ENCODE measurements at regions not wholly inside any gene's neighbourhood (a gene's known extent, or its start where the extent isn't known, plus 50 kb on each side); places are given as distances from the start of the nearest gene placed in this dataset.

- no peaks in the 10 kb centered on the region for H3K4me1 ChIP-seq (ENCODE audit: insufficient read depth)
- no peak overlapping the region for H3K4me2 ChIP-seq
- Mint-ChIP-seq H3K27me3 (ENCODE audit: insufficient read depth, low read depth, poor library complexity) (no peaks in the 10 kb centered on the region), H3K27ac (no peak overlapping the region), H3K4me3 (no peak overlapping the region), H3K4me1 (peaks cover 7% of the 10 kb centered on the region; the same call in 2 of the 3 replicates), H3K36me3 (ENCODE audit: low read depth) (no peaks in the 10 kb centered on the region), H3K9me3 (peaks cover 9% of the 10 kb centered on the region; the same call in 2 of the 3 replicates)
- DNase-seq (ENCODE audit: low spot score) (no peak), ATAC-seq (no peak)
- H3F3A ChIP-seq (replicated peaks; ENCODE audit: low read depth), result no peaks in the 10 kb centered on the region
- no peak overlapping the region for H3K27ac ChIP-seq (ENCODE audit: low read depth)
- TF ChIP-seq, protein P1, sequence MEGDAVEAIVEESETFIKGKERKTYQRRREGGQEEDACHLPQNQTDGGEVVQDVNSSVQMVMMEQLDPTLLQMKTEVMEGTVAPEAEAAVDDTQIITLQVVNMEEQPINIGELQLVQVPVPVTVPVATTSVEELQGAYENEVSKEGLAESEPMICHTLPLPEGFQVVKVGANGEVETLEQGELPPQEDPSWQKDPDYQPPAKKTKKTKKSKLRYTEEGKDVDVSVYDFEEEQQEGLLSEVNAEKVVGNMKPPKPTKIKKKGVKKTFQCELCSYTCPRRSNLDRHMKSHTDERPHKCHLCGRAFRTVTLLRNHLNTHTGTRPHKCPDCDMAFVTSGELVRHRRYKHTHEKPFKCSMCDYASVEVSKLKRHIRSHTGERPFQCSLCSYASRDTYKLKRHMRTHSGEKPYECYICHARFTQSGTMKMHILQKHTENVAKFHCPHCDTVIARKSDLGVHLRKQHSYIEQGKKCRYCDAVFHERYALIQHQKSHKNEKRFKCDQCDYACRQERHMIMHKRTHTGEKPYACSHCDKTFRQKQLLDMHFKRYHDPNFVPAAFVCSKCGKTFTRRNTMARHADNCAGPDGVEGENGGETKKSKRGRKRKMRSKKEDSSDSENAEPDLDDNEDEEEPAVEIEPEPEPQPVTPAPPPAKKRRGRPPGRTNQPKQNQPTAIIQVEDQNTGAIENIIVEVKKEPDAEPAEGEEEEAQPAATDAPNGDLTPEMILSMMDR (conservative IDR thresholded peaks at IDR 0.05; ENCODE audit: low read depth in 2 of 2), result no peak
- TF ChIP-seq CREB1 (CRISPR knock-in tag; IDR thresholded peaks at IDR 0.05; ENCODE audit: low read depth) (no peak), NANOG (IDR thresholded peaks at IDR 0.05; ENCODE audit: borderline replicate concordance) (no peak), ZNF114 (CRISPR knock-in tag; IDR thresholded peaks at IDR 0.05) (no peak), JUNB (IDR thresholded peaks at IDR 0.05; ENCODE audit: unreplicated experiment) (no peak), ETS1 (IDR thresholded peaks at IDR 0.05) (no peak), REST (IDR thresholded peaks at IDR 0.05; ENCODE audit: unreplicated experiment) (no peak), ZNF331 (CRISPR knock-in tag; IDR thresholded peaks at IDR 0.05; ENCODE audit: low read depth) (no peak)
- TF ChIP-seq, protein P2, sequence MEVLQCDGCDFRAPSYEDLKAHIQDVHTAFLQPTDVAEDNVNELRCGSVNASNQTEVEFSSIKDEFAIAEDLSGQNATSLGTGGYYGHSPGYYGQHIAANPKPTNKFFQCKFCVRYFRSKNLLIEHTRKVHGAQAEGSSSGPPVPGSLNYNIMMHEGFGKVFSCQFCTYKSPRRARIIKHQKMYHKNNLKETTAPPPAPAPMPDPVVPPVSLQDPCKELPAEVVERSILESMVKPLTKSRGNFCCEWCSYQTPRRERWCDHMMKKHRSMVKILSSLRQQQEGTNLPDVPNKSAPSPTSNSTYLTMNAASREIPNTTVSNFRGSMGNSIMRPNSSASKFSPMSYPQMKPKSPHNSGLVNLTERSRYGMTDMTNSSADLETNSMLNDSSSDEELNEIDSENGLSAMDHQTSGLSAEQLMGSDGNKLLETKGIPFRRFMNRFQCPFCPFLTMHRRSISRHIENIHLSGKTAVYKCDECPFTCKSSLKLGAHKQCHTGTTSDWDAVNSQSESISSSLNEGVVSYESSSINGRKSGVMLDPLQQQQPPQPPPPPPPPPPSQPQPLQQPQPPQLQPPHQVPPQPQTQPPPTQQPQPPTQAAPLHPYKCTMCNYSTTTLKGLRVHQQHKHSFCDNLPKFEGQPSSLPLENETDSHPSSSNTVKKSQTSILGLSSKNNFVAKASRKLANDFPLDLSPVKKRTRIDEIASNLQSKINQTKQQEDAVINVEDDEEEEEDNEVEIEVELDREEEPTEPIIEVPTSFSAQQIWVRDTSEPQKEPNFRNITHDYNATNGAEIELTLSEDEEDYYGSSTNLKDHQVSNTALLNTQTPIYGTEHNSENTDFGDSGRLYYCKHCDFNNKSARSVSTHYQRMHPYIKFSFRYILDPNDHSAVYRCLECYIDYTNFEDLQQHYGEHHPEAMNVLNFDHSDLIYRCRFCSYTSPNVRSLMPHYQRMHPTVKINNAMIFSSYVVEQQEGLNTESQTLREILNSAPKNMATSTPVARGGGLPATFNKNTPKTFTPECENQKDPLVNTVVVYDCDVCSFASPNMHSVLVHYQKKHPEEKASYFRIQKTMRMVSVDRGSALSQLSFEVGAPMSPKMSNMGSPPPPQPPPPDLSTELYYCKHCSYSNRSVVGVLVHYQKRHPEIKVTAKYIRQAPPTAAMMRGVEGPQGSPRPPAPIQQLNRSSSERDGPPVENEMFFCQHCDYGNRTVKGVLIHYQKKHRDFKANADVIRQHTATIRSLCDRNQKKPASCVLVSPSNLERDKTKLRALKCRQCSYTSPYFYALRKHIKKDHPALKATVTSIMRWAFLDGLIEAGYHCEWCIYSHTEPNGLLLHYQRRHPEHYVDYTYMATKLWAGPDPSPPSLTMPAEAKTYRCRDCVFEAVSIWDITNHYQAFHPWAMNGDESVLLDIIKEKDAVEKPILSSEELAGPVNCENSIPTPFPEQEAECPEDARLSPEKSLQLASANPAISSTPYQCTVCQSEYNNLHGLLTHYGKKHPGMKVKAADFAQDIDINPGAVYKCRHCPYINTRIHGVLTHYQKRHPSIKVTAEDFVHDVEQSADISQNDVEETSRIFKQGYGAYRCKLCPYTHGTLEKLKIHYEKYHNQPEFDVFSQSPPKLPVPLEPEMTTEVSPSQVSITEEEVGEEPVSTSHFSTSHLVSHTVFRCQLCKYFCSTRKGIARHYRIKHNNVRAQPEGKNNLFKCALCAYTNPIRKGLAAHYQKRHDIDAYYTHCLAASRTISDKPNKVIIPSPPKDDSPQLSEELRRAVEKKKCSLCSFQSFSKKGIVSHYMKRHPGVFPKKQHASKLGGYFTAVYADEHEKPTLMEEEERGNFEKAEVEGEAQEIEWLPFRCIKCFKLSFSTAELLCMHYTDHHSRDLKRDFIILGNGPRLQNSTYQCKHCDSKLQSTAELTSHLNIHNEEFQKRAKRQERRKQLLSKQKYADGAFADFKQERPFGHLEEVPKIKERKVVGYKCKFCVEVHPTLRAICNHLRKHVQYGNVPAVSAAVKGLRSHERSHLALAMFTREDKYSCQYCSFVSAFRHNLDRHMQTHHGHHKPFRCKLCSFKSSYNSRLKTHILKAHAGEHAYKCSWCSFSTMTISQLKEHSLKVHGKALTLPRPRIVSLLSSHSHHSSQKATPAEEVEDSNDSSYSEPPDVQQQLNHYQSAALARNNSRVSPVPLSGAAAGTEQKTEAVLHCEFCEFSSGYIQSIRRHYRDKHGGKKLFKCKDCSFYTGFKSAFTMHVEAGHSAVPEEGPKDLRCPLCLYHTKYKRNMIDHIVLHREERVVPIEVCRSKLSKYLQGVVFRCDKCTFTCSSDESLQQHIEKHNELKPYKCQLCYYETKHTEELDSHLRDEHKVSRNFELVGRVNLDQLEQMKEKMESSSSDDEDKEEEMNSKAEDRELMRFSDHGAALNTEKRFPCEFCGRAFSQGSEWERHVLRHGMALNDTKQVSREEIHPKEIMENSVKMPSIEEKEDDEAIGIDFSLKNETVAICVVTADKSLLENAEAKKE (CRISPR knock-in tag; IDR thresholded peaks at IDR 0.05), result no peak
- no peak overlapping the region for H3K4me3 ChIP-seq
- H3K27me3 ChIP-seq (ENCODE audit: insufficient read depth), result no peaks in the 10 kb centered on the region
- H3K79me2 ChIP-seq (replicated peaks; ENCODE audit: insufficient read depth), result no peaks in the 10 kb centered on the region
- peaks cover 4% of the 10 kb centered on the region; the same call in 1 of the 2 replicates for H3K9me2 ChIP-seq (ENCODE audit: insufficient read depth)
- H3K36me3 ChIP-seq (ENCODE audit: insufficient read depth), result no peaks in the 10 kb centered on the region
- no peak overlapping the region for H2AFZ ChIP-seq
- H4K20me1 ChIP-seq (replicated peaks; ENCODE audit: insufficient read depth), result no peaks in the 10 kb centered on the region
Observed at GRCh38 chr11:15451713-15452112, 337.0 kb downstream of the INSC start.
